AG08396 (cell line): ENCODE measurements at regions not wholly inside any gene's neighbourhood (a gene's known extent, or its start where the extent isn't known, plus 50 kb on each side); places are given as distances from the start of the nearest gene placed in this dataset.
"Not testable (repeated sequence)": the region's sequence is repeated elsewhere in the genome, so short reads cannot be mapped to it uniquely, and the experiment has no call there.

ENCODE experiments used
- DNase-seq: peaks from one replicate; pipeline ENCODE4 v3.0.0; 2012; ENCODE audit warnings: low spot score, mixed read lengths

DNA sequence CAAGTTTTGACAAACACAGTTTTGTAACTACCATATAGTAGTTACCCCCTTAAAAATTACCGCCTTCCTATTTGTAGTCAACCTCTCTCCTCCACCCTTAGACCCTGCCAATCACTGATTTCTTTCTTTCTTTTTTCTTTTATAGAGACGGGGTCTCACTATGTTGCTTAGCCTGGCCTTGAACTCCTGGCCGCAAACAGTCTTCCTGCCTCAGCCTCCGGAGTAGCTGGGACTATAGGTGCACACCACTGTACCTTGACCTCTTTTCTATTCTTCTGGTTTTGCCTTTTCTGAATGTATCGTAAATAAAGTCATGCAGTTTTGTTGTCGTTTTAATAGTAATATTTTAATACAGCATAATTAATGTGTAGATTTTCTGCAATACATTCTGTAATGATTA, 460.3 kb downstream of the EPM2A start:
- DNase-seq = no peak

DNA sequence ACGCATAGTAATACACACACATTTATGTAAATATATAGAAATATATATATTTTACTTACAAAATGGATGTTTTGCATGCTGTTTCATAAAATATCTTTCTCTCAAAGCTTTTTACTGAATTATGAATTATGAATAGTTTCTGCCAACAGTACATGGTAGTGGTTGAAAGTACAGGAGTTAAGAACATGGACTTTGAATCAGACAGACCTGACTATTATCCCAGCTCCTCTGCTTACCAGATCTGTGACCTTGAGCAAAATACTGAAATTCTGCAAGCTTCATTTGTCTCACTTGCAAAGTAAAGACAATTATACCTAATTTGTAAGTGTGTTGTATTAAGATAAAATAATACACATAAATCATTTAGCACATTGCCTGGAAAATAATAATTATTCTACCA, 459.5 kb downstream of the EPM2A start:
- DNase-seq = no peak

DNA sequence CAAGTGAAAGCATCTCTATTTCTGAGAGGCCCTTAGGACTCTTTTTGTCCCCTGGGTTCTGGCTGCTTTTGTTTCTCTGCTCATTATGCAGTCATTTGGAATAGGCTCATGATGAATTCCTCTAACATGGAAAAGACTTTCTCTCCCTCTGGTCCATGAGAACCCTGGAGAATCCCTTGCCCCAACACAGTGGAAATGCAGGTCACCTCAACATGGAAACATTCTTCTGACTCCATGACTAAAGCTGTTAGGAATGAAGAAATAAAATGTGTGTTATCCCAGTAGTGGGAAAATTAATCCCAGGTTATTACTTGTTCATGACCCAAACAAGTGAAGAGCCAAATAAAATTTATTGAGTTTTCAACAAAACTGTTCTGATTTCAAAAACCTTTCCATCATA, 458.6 kb downstream of the EPM2A start:
- DNase-seq = peak; percentile 14

DNA sequence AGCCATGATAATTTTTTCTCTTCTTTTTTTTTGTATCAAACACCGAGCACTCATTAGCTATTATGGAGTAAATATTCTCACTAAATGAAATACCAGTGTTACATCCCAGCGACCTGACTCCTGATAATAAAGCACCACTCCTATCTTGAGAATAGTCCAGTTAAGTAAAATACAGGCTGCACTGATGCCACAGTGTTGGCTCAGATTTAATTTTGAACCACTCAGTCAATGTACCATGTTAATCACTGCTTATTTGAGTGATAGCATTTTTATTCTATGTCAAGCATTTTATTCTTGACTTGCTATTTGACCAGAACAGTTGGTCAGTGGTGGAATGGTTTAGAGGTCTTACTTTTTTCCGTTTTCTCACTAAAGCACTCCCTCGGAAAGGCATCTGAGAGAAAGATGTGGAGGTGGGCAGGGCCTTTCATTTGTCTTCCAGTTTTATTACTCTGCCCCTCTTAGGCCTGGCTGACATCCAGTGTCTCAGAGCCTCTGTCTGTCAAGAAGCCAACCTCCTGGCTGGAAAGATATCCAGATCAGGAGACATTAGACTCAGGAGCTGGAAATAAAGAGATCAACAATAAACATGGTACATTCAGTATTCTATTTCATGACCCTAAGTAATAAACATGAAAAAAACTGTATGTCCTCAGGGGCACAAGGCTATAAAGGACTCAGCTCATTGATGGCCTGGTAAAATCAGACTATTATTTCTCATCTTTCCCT, 457.8 kb downstream of the EPM2A start:
- DNase-seq = no peak

DNA sequence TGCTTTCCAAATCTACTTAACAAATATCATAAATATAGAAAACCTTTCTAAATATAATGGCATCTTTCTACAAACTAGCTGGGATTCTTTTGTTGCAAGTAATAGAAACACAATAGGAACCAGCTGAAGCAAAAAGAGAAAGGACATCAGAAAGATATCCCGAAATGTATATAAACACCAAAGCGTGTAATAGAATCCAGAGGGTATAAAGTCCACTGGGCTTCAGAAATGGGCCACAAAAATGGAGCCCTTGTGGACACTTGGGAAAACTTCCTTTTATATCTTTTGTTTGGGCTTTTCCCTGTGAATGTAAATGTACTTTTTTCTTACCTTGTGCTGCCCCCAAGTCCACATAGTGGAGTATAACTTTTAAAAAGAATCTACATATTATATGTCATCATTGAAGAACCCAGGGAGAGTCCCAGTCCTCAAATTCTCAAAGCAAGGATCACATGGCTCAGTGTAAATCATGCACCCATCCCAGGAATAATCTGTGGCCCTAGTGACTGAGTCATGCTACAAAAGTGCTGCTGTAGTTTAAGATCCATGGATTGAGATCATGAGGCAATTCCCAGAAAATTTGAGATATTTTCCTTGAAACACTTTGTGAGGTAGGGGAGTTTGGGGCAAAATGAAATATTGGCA, 457.0 kb downstream of the EPM2A start:
- peak; percentile 26 for DNase-seq

GRCh38 chr6:145279551-145279950, 455.8 kb downstream of the EPM2A start:
- no peak for DNase-seq

DNA sequence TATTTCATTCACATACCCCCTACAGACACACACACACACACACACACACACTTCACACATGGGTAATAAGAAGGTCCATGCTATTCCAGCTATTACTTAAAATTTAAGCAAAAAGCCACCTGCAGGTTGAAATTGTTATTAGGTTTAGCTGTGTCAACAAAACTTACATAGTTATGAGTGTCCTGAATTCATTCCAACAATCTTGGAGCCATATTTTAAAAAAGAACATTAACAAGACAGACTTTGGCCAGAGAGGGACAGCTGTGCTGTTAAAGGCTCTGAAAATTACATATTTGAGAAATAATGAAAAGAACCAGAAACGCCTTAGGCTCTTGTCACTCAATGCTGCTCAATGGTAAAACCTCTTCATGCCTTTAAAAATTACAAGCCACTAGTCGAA, 455.3 kb downstream of the EPM2A start:
- no peak for DNase-seq

- not testable (repeated sequence) for DNase-seq
Observed at GRCh38 chr6:145283209-145283608, 452.1 kb downstream of the EPM2A start.

DNA sequence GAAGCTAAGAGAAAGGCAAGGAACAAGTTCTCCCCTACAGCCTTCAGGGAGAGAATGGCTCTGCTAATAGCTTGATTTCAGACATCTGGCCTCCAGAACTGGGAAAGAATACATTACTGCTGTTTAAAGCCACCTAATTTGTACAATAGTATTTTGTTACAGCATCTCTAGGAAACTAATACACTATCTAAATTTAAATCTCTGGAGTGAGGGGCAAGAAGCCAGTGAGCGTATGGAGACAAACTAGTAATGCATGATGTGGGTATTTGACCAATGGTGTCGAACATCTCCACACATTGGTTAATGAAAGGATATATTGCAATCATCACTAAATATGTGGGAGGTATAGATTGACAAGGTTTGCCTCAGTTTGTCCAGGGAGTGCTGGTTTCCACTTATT, 451.5 kb downstream of the EPM2A start:
- DNase-seq = no peak

DNA sequence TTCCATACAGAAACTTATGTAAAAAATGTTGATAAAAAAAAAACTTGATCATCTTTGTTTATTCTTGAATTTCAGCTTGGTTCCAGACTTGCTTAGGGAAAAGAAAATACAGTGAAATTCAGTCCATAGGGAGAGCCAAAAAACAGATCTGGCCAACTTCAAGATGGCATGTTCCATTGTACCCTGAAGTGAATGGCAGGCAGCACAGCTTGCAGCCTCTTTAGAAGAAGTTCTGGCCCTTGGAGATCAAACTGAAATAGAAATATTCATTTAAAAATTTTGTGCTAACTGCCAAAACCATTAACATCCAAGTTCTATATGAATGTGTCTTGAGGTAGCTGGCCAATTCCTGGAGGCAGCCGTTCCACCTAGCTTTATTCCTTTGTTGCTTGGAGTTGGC, 448.4 kb downstream of the EPM2A start:
- DNase-seq = no peak

GRCh38 chr6:145289573-145289972, 445.7 kb downstream of the EPM2A start:
- DNase-seq = no peak

DNA sequence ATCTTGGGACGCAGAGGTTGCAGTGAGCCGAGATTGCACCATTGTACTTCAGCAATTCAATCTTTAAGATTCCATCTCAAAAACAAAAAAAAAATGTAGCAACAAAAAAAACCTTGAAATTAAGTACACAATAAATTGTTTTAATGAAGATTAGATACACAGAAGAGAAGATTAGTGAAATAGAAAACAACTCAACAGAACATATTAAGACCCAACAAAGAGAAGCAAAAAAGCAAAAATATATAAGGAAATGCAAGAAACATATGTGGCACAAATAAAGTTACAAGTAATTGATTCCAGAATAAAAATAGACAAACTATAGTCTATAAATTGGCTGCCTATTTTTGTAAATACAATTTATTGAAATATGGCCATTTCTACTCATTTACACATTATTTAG, 445.2 kb downstream of the EPM2A start:
- DNase-seq = no peak

DNA sequence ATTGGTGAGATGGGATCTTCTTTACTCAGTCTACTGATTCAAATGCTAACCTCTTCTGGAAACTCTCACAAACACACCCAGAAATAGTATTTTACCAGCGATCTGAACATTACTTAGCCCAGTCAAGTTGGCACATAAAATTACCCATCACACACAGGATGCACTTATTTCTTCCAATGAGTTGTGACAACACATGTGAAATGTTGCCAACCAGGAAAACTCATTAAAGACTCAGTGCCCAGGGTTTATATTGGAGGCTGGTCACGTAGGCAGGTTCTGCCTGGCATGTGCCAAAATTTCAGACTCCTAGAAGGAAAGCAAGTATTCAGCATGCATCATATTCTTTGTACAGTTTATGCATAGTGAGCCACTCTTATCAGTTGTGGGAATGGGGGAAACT, 443.3 kb downstream of the EPM2A start:
- DNase-seq = no peak

- DNase-seq = no peak
Observed at GRCh38 chr6:145294942-145295341, 440.4 kb downstream of the EPM2A start.

- no peak for DNase-seq
Observed at GRCh38 chr6:145295746-145296145, 439.6 kb downstream of the EPM2A start.

- DNase-seq = no peak
Observed at GRCh38 chr6:145305670-145306069, 429.6 kb downstream of the EPM2A start.

DNA sequence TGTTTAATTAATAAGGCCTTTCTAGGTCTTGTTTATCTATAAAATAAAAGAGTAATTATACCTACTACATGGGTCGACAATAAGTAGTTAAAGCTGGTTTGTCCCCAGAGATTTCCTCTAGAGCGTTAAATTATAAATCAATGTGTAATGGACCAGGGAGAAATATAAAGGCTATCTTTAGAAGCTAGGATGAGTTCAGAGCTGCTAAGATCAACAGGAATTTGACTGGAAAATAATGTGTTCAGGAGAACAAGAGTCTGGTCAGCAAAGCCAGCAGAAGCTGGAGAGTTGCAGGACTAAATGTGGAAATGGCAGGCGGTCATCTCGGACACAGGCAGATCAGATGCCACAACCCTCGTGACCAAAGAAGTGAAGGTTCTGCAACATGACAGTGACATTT, 428.8 kb downstream of the EPM2A start:
- no peak for DNase-seq

DNA sequence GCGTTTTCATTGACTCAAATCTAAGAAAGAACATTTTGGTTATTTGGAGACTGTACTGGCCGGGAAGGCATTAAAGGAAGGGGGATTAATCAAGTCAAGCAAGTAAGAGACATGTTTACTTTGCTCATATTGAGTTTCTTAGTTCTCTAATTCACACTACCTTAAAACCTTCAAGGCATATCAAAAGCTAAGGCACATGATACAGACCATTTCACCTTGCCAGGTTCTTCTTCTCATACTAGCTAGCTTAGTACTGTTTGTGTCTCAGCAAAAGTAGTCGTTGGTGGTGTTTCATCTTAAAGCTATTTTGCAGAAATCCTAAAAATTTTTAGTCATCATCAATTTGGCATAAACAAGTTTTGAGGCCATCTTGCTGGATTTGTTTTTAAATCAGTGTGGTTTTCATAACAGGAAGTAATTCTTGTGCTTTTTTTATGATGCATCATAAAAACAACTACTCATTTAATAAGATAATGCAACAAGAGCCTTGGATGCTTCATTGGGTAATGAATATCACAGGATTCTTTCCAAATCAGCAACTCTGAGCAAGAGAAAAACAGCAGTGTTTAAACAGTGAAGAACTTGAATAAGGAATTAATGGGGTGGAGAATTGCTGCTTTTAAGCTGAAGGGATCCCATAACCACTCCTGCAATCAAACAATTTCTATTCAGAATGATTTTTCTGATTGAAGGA, 425.3 kb downstream of the EPM2A start:
- DNase-seq = peak; percentile 17

GRCh38 chr6:145312481-145312880, 422.8 kb downstream of the EPM2A start:
- DNase-seq = no peak

- DNase-seq = no peak
Observed at GRCh38 chr6:145313041-145313855, 422.1 kb downstream of the EPM2A start.

- no peak for DNase-seq
Observed at GRCh38 chr6:145315982-145316600, 419.2 kb downstream of the EPM2A start.

DNA sequence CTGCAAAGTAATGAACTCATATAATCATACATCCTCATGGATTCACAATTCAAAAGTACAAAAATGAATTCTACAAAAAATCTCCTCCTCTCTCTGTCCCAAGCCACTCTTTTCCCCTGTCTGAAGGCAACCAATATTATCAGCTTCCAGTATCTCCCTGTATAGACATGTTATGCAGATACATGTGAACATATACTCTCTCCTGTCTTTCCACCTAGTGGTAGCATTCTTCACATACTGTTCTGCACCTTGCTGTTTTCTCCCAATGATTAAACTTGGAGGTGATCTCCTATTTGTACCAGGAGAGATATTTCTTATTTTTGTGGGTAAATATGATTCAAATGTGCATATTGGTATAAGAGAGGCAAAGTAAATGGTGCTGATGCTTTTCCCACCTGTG, 416.4 kb downstream of the EPM2A start:
- no peak for DNase-seq
